Upper lobe of left lung (tissue), 6 donors: ENCODE measurements at regions not wholly inside any gene's neighbourhood (a gene's known extent, or its start where the extent isn't known, plus 50 kb on each side); places are given as distances from the start of the nearest gene placed in this dataset.

Experiments
- ATAC-seq, 2 donors: fragments of 200-7000 bp; cut with Tn5 transposase; one replicate each; pipeline ENCODE4 v1.9.1; 2022; ENCODE audit warnings: mild to moderate bottlenecking in 2 of 2, moderate library complexity in 2 of 2; ENCODE audit not compliant: low FRiP score in 2 of 2
- DNase-seq, 2 donors: peaks; one replicate each; pipeline ENCODE4 v3.0.0-alpha.2; 2019 to 2020
- H3K27ac ChIP-seq, 4 donors: fragments of 200-600 bp; sonication (generic); one replicate each; pipeline ENCODE4 v1.5.1; 2016 to 2019
- H3K27me3 ChIP-seq, 4 donors: fragments of 200-600 bp; sonication (generic); one replicate each; pipeline ENCODE4 v1.5.1; 2017 to 2019
- H3K36me3 ChIP-seq, 4 donors: fragments of 200-600 bp; sonication (generic); one replicate each; pipeline ENCODE4 v1.5.1; 2016 to 2019
- H3K4me1 ChIP-seq, 4 donors: fragments of 200-600 bp; sonication (generic); one replicate each; pipeline ENCODE4 v1.5.1; 2018 to 2019
- H3K4me3 ChIP-seq, 4 donors: fragments of 200-600 bp; sonication (generic); one replicate each; pipeline ENCODE4 v1.5.1; 2017 to 2019; ENCODE audit warnings: mild to moderate bottlenecking in 2 of 4, moderate library complexity in 1 of 4
- H3K9me3 ChIP-seq, 4 donors: fragments of 200-600 bp; sonication (generic); one replicate each; pipeline ENCODE4 v1.5.1; 2018 to 2019
- EP300 ChIP-seq, 4 donors: sonication (generic); formaldehyde crosslinking; IDR thresholded peaks; one replicate each; pipeline ENCODE4 v1.5.1; 2017; ENCODE audit warnings: antibody characterized with exemption in 4 of 4, control low read depth in 2 of 4
- POLR2A ChIP-seq, 4 donors: fragments of 450-650 bp; IDR thresholded peaks; one replicate each; pipeline ENCODE4 v1.5.1; 2016 to 2017; ENCODE audit warnings: antibody characterized with exemption in 4 of 4, mild to moderate bottlenecking in 2 of 4
- POLR2AphosphoS5 ChIP-seq, 2 donors: sonication (generic); formaldehyde crosslinking; IDR thresholded peaks; one replicate each; pipeline ENCODE4 v1.5.1; 2017; ENCODE audit warnings: antibody characterized with exemption in 2 of 2
- WGBS, 2 donors: methylation state at CpG; one replicate each; pipeline ENCODE4 v1.1.5; 2017 to 2018; 5-methylcytosine and 5-hydroxymethylcytosine counted together
- TF ChIP-seq, protein P1 (sequence below), 6 experiments: fragments of 450-650 bp in 4 of 6; fragments of 200-600 bp in 2 of 6; sonication (generic) in 2 of 6; IDR thresholded peaks; one replicate each; pipeline ENCODE4 v1.5.1; 2016 to 2019; ENCODE audit warnings: antibody characterized with exemption in 6 of 6
- donor health status: DM: no; HTN: no; CAD: no; lungs with moderate emphysema.
- donor health status: DM: no; HTN: yes; CAD: no; lungs with severe emphysema.

DNA sequence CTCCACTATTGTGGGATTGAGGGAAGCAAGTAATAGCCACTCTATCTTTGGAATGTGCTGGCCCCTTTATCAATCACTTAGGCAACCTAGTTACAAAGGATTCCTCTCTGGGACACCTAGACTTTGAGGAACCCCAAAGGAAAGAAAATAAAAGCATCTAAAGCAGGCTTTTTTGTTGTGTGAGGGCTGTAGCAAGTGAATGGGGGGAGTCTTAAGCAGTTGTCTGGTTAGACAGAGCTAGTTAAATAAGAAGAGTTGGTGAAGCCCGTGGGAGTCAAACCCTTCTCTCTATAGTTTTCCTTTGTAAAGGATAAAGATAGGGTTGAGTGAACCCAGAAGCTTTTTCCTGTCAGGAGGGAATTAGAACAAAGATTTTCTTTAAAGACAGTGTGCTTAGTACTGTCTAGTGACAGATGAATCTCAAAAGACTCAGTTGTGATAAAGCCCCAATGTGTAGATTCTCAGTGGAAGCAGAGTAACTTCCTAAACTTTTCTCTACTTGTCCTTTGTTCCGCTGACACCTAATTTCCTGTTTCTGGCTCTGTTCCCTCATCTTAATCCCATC lies 63.3 kb downstream of the HDGFL1 start:
- H3K4me3 ChIP-seq = no peak overlapping the region
- WGBS, 2 donors = 94 to 96% methylated on average over 2 of the region's 2 CpGs
- TF ChIP-seq POLR2AphosphoS5 (IDR thresholded peaks at IDR 0.05) (no peak), EP300 (IDR thresholded peaks at IDR 0.05) (no peak), POLR2A (IDR thresholded peaks at IDR 0.05) (no peak)
- TF ChIP-seq, protein P1, sequence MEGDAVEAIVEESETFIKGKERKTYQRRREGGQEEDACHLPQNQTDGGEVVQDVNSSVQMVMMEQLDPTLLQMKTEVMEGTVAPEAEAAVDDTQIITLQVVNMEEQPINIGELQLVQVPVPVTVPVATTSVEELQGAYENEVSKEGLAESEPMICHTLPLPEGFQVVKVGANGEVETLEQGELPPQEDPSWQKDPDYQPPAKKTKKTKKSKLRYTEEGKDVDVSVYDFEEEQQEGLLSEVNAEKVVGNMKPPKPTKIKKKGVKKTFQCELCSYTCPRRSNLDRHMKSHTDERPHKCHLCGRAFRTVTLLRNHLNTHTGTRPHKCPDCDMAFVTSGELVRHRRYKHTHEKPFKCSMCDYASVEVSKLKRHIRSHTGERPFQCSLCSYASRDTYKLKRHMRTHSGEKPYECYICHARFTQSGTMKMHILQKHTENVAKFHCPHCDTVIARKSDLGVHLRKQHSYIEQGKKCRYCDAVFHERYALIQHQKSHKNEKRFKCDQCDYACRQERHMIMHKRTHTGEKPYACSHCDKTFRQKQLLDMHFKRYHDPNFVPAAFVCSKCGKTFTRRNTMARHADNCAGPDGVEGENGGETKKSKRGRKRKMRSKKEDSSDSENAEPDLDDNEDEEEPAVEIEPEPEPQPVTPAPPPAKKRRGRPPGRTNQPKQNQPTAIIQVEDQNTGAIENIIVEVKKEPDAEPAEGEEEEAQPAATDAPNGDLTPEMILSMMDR (IDR thresholded peaks at IDR 0.05) = no peak
- ATAC-seq = no peak
- no peaks in the 10 kb centered on the region for H3K9me3 ChIP-seq
- no peak overlapping the region for H3K27ac ChIP-seq
- H3K4me1 ChIP-seq = no peaks in the 10 kb centered on the region
- DNase-seq = no peak
- H3K36me3 ChIP-seq = no peaks in the 10 kb centered on the region
- no peaks in the 10 kb centered on the region for H3K27me3 ChIP-seq

DNA sequence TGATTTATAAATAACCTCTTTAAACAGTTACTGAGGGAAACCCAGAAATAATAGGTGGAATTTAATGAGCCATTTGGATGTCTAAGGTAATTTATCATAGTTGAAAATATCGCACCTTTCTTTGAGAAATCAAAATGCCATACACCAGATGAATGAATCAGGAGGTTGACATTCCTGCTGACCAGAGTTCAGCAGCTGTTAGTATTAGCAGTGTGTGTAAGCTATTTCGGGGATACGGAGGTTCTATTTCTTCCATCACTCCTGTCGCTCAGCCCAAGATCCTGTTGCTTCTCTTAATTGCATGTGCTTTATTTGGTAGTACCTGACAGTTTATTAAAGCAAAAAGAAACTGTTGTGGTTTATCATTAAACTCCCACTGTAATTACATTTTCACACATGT lies 67.1 kb downstream of the HDGFL1 start:
- 84 to 85% methylated on average over 4 of the region's 4 CpGs for WGBS, 2 donors
- H3K4me1 ChIP-seq = no peaks in the 10 kb centered on the region
- H3K9me3 ChIP-seq = no peaks in the 10 kb centered on the region
- DNase-seq (no peak), ATAC-seq (no peak)
- H3K27me3 ChIP-seq = no peaks in the 10 kb centered on the region
- no peak for TF ChIP-seq POLR2A (IDR thresholded peaks at IDR 0.05)
- TF ChIP-seq, protein P1 (IDR thresholded peaks at IDR 0.05) = no peak
- no peak for TF ChIP-seq POLR2AphosphoS5 (IDR thresholded peaks at IDR 0.05)
- no peak for TF ChIP-seq EP300 (IDR thresholded peaks at IDR 0.05)
- H3K36me3 ChIP-seq = no peaks in the 10 kb centered on the region
- H3K4me3 ChIP-seq = no peak overlapping the region
- no peak overlapping the region for H3K27ac ChIP-seq

DNA sequence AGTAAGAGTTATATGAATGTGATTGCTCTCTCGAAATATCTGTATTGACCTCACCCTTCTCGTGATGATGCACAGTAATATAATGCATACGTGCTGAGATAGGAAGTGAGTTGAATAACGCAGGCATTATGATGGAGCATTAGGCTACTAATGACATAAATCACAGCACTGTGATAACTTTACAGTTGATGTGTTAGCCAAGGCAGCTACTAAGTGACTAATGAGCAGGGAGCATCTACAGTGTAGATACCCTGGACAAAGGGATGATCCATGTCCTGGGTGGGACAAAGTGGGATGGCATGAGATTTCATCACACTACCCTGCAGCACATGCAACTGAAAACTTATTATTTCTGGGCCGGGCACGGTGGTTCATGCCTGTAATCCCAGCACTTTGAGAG lies 68.4 kb downstream of the HDGFL1 start:
- Histone ChIP-seq H3K27ac (no peak overlapping the region), H3K4me3 (no peak overlapping the region), H3K9me3 (no peaks in the 10 kb centered on the region), H3K27me3 (no peaks in the 10 kb centered on the region), H3K36me3 (no peaks in the 10 kb centered on the region), H3K4me1 (no peaks in the 10 kb centered on the region)
- DNase-seq (no peak), ATAC-seq (no peak)
- WGBS, 2 donors = 96 to 97% methylated on average over 6 of the region's 6 CpGs
- no peak for TF ChIP-seq EP300 (IDR thresholded peaks at IDR 0.05)
- no peak for TF ChIP-seq POLR2AphosphoS5 (IDR thresholded peaks at IDR 0.05)
- TF ChIP-seq, protein P1 (IDR thresholded peaks at IDR 0.05) = no peak
- no peak for TF ChIP-seq POLR2A (IDR thresholded peaks at IDR 0.05)

DNA sequence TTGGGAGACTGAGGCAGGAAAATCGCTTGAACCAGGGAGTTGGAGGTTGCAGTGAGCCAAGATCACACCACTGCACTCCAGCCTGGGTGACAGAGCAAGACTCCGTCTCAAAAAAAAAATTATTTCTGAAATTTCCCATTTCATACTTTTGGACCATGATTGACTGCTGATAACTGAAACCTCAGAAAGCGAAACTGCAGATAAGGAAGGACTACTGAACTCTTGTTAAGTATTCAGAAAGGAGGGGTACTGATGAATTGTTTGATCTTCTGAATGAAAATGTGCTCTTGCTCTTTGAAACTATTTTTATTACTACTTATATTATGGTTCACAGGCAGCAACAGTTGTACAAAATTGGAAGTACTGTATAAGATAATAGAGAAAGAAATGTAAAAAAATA lies 69.0 kb downstream of the HDGFL1 start:
- WGBS, 2 donors = 77 to 79% methylated on average over 3 of the region's 3 CpGs
- Histone ChIP-seq H3K4me1 (no peaks in the 10 kb centered on the region), H3K27me3 (no peaks in the 10 kb centered on the region), H3K4me3 (no peak overlapping the region), H3K27ac (no peak overlapping the region), H3K36me3 (no peaks in the 10 kb centered on the region), H3K9me3 (no peaks in the 10 kb centered on the region)
- ATAC-seq (no peak), DNase-seq (no peak)
- TF ChIP-seq, protein P1 (IDR thresholded peaks at IDR 0.05) = no peak
- TF ChIP-seq POLR2A (IDR thresholded peaks at IDR 0.05) = no peak
- TF ChIP-seq EP300 (IDR thresholded peaks at IDR 0.05) = no peak
- TF ChIP-seq POLR2AphosphoS5 (IDR thresholded peaks at IDR 0.05) = no peak

DNA sequence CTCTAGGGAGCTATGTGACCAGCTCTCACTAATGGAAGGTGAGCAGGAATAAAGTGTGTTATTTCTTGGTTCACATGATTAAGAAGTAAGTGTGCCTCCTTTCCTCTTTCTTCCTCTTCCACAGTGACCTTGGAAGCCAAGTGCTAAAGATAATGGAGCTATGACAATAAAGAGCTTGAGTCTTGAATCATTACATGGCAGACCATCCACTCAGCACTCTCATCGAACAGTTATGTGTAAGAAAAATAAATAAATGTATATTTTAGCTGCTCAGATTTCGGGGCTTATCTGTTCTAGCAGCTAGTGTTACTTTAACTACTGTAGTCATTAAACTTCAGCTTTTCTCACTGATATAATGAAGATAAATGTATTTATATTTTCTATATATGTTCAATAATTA lies 72.9 kb downstream of the HDGFL1 start:
- ATAC-seq (no peak), DNase-seq (no peak)
- Histone ChIP-seq H3K36me3 (no peaks in the 10 kb centered on the region), H3K4me3 (no peak overlapping the region), H3K4me1 (no peaks in the 10 kb centered on the region), H3K27me3 (no peaks in the 10 kb centered on the region), H3K27ac (no peak overlapping the region), H3K9me3 (no peaks in the 10 kb centered on the region)
- 70 to 83% methylated on average over 2 of the region's 2 CpGs for WGBS, 2 donors
- TF ChIP-seq POLR2A (IDR thresholded peaks at IDR 0.05) (no peak), EP300 (IDR thresholded peaks at IDR 0.05) (no peak), POLR2AphosphoS5 (IDR thresholded peaks at IDR 0.05) (no peak)
- TF ChIP-seq, protein P1 (IDR thresholded peaks at IDR 0.05) = no peak
